HG02943 (cell line): ENCODE measurements at regions not wholly inside any gene's neighbourhood (a gene's known extent, or its start where the extent isn't known, plus 50 kb on each side); places are given as distances from the start of the nearest gene placed in this dataset.
A peak's percentile ranks its signal among the peaks of the same experiment; 100 is the strongest.
"Not testable (repeated sequence)": the region's sequence is repeated elsewhere in the genome, so short reads cannot be mapped to it uniquely, and the experiment has no call there.

Experiments
- ATAC-seq: cut with Tn5 transposase; IDR thresholded peaks from one replicate; pipeline ENCODE4 v1.9.1; 2021; ENCODE audit warnings: mild to moderate bottlenecking, low read depth, moderate library complexity; ENCODE audit not compliant: unreplicated experiment

- no peak for ATAC-seq
Measured at GRCh38 chr2:13141315-13141714, 424.6 kb downstream of the TRIB2 start.

- no peak for ATAC-seq
Measured at GRCh38 chr2:13143451-13143850, 426.7 kb downstream of the TRIB2 start.

GRCh38 chr2:13156916-13157315, 440.2 kb downstream of the TRIB2 start:
- no peak for ATAC-seq

- ATAC-seq = no peak
Measured at GRCh38 chr2:13158466-13158865, 441.7 kb downstream of the TRIB2 start.

GRCh38 chr2:13180729-13181128, 464.0 kb downstream of the TRIB2 start:
- ATAC-seq = no peak

GRCh38 chr2:13193075-13193474, 476.3 kb downstream of the TRIB2 start:
- no peak for ATAC-seq

GRCh38 chr2:13193900-13194299, 477.2 kb downstream of the TRIB2 start:
- ATAC-seq = peak; percentile 74

- ATAC-seq = no peak
Measured at GRCh38 chr2:13195270-13195669, 478.5 kb downstream of the TRIB2 start.

- ATAC-seq = no peak
Measured at GRCh38 chr2:13197248-13197647, 480.5 kb downstream of the TRIB2 start.

GRCh38 chr2:13201924-13202323, 485.2 kb downstream of the TRIB2 start:
- no peak for ATAC-seq

- no peak for ATAC-seq
Measured at GRCh38 chr2:13212115-13212514, 495.4 kb downstream of the TRIB2 start.

- no peak for ATAC-seq
Measured at GRCh38 chr2:13218205-13218604, 501.5 kb downstream of the TRIB2 start.

- no peak for ATAC-seq
Measured at GRCh38 chr2:13227578-13227977, 510.8 kb downstream of the TRIB2 start.

- no peak for ATAC-seq
Measured at GRCh38 chr2:13230221-13230620, 513.5 kb downstream of the TRIB2 start.

GRCh38 chr2:13240061-13240460, 523.3 kb downstream of the TRIB2 start:
- no peak for ATAC-seq

GRCh38 chr2:13240789-13241487, 524.2 kb downstream of the TRIB2 start:
- ATAC-seq = no peak

- ATAC-seq = no peak
Measured at GRCh38 chr2:13252615-13253014, 535.9 kb downstream of the TRIB2 start.

GRCh38 chr2:13255485-13255884, 538.7 kb downstream of the TRIB2 start:
- ATAC-seq = no peak

GRCh38 chr2:13260402-13260801, 543.7 kb downstream of the TRIB2 start:
- ATAC-seq = no peak

- no peak for ATAC-seq
Measured at GRCh38 chr2:13266166-13266565, 549.4 kb downstream of the TRIB2 start.

- ATAC-seq = no peak
Measured at GRCh38 chr2:13284688-13285087, 568.0 kb downstream of the TRIB2 start.

- no peak for ATAC-seq
Measured at GRCh38 chr2:13289310-13289709, 572.6 kb downstream of the TRIB2 start.

- ATAC-seq = not testable (repeated sequence)
Measured at GRCh38 chr2:13308478-13308805, 591.7 kb downstream of the TRIB2 start.
